HCT116 (cell line): ENCODE measurements at regions not wholly inside any gene's neighbourhood (a gene's known extent, or its start where the extent isn't known, plus 50 kb on each side); places are given as distances from the start of the nearest gene placed in this dataset.

Source experiments
- ATAC-seq: fragments of 200-7000 bp; cut with Tn5 transposase; 2 replicates; pipeline ENCODE4 v1.9.1; 2020; ENCODE audit warnings: mild to moderate bottlenecking, moderate library complexity
- BruUV-seq: library from RNA; stranded (reverse); fragments of 400-500 nt; replicated peaks from 2 replicates; lab custom pipeline; 2021; lab: Mats Ljungman, UMichigan
- CTCF ChIA-PET: fragments of 300-600 bp; sonication (Branson Sonifier 250); formaldehyde crosslinking; loops from one replicate; lab custom pipeline; 2021; ENCODE audit warnings: antibody characterized with exemption; lab: Charles Lee
- POLR2A ChIA-PET: fragments of 300-600, 350-600 bp; sonication (Branson Sonifier 250); formaldehyde crosslinking; loops from one replicate; lab custom pipeline; 2021; ENCODE audit warnings: antibody characterized with exemption; lab: Charles Lee
- RAD21 ChIA-PET, 2 experiments: fragments of 300-600 bp; sonication (Branson Sonifier 250); formaldehyde crosslinking; loops; one replicate each; lab custom pipeline; 2023; ENCODE audit warnings: low total read pairs in 2 of 2; ENCODE audit not compliant: uncharacterized antibody in 2 of 2, unreplicated experiment in 2 of 2, low non-redundant PET in 1 of 2; lab: Charles Lee
- DNase-seq: peaks from one replicate; pipeline ENCODE4 v3.0.0-alpha.2; 2010; ENCODE audit warnings: low read depth, low spot score
- H2AFZ ChIP-seq: fragments of 200-600 bp; shearing (Covaris generic), sonication (generic); 2 replicates; pipeline ENCODE4 v1.6.1; 2017; ENCODE audit warnings: low read depth, mixed run types, mixed read lengths, antibody characterized with exemption, low read length; ENCODE audit not compliant: poor library complexity, severe bottlenecking
- H3K27ac ChIP-seq: 2 replicates; pipeline ENCODE4 v1.5.1; 2012; ENCODE audit warnings: low read depth, low read length
- H3K27me3 ChIP-seq: fragments of 200-600 bp; sonication (generic); 2 replicates; pipeline ENCODE4 v1.6.1; 2016; ENCODE audit warnings: mixed run types, low read length, mixed read lengths; ENCODE audit not compliant: insufficient read depth
- H3K36me3 ChIP-seq, 2 experiments: fragments of 200-500 bp in 1 of 2; fragments of 200-600 bp in 1 of 2; sonication (Bioruptor generic) in 1 of 2; sonication (generic) in 1 of 2; 2 replicates each; pipeline versions ENCODE4 v1.5.1 to v1.6.1; 2014 to 2016; ENCODE audit warnings: low read length in 2 of 2, inconsistent platforms in 1 of 2, mixed read lengths in 1 of 2, mixed run types in 1 of 2; ENCODE audit not compliant: insufficient read depth in 2 of 2, control insufficient read depth in 1 of 2
- H3K4me1 ChIP-seq, 2 experiments: fragments of 200-600 bp in 1 of 2; sonication (generic) in 1 of 2; 2 replicates each; pipeline versions ENCODE4 v1.5.1 to v1.6.1; 2012 to 2017; ENCODE audit warnings: low read length in 2 of 2, inconsistent platforms in 1 of 2, mild to moderate bottlenecking in 1 of 2, mixed read lengths in 1 of 2, mixed run types in 1 of 2, moderate library complexity in 1 of 2; ENCODE audit not compliant: insufficient read depth in 2 of 2, control insufficient read depth in 1 of 2
- H3K4me2 ChIP-seq: fragments of 200-600 bp; sonication (generic); 2 replicates; pipeline ENCODE4 v1.6.1; 2017; ENCODE audit warnings: mixed run types, low read length, mixed read lengths
- H3K4me3 ChIP-seq, 2 experiments: fragments of 200-600 bp in 1 of 2; sonication (generic) in 1 of 2; replicated peaks in 1 of 2; 2 replicates each; pipeline ENCODE4 v1.5.1; 2011 to 2016; ENCODE audit warnings: low read length in 2 of 2, control low read depth in 1 of 2, low read depth in 1 of 2, mild to moderate bottlenecking in 1 of 2, mixed read lengths in 1 of 2, mixed run types in 1 of 2
- H3K79me2 ChIP-seq: fragments of 200-600 bp; sonication (generic); 2 replicates; pipeline ENCODE4 v1.6.1; 2017; ENCODE audit warnings: mild to moderate bottlenecking, mixed run types, low read length, moderate library complexity, mixed read lengths; ENCODE audit not compliant: insufficient read depth
- H3K9ac ChIP-seq: fragments of 200-600 bp; sonication (generic); 2 replicates; pipeline ENCODE4 v1.6.1; 2016; ENCODE audit warnings: low read length, mixed read lengths
- H3K9me2 ChIP-seq: fragments of 200-600 bp; sonication (generic), shearing (Covaris generic); 2 replicates; pipeline ENCODE4 v1.6.1; 2017; ENCODE audit warnings: mixed run types, mild to moderate bottlenecking, moderate library complexity; ENCODE audit not compliant: insufficient read depth
- H3K9me3 ChIP-seq, 2 experiments: fragments of 200-500 bp in 1 of 2; fragments of 200-600 bp in 1 of 2; sonication (Bioruptor generic) in 1 of 2; sonication (generic) in 1 of 2; 2 replicates each; pipeline ENCODE4 v1.6.1; 2014 to 2017; ENCODE audit warnings: low read length in 2 of 2, mixed read lengths in 2 of 2, inconsistent platforms in 1 of 2, low read depth in 1 of 2, mild to moderate bottlenecking in 1 of 2, mixed run types in 1 of 2, moderate library complexity in 1 of 2; ENCODE audit not compliant: control insufficient read depth in 1 of 2, insufficient read depth in 1 of 2
- H4K20me1 ChIP-seq: fragments of 200-600 bp; sonication (generic), shearing (Covaris generic); 2 replicates; pipeline ENCODE4 v1.6.1; 2017; ENCODE audit warnings: mixed run types, mild to moderate bottlenecking, moderate library complexity; ENCODE audit not compliant: insufficient read depth
- CEBPB ChIP-seq: IDR thresholded peaks from 2 replicates; pipeline ENCODE4 v1.6.1; 2012; ENCODE audit warnings: low read depth
- ELF1 ChIP-seq: IDR thresholded peaks from 2 replicates; pipeline ENCODE4 v1.6.1; 2012; ENCODE audit warnings: low read depth, borderline replicate concordance
- FOSL1 ChIP-seq: IDR thresholded peaks from 2 replicates; pipeline ENCODE4 v1.6.1; 2012; ENCODE audit warnings: low read depth
- JUND ChIP-seq: IDR thresholded peaks from 2 replicates; pipeline ENCODE4 v1.6.1; 2012
- POLR2A ChIP-seq: IDR thresholded peaks from 2 replicates; pipeline ENCODE4 v1.7.0; 2011; ENCODE audit warnings: borderline replicate concordance; ENCODE audit not compliant: insufficient read depth, insufficient read length; ENCODE audit errors: extremely low read depth
- RAD21 ChIP-seq: IDR thresholded peaks from 2 replicates; pipeline ENCODE4 v1.6.1; 2012; ENCODE audit warnings: low read depth, mild to moderate bottlenecking
- SIN3A ChIP-seq: IDR thresholded peaks from 2 replicates; pipeline ENCODE4 v1.6.1; 2012; ENCODE audit warnings: low read depth
- SP1 ChIP-seq: IDR thresholded peaks from 2 replicates; pipeline ENCODE4 v1.6.1; 2012; ENCODE audit warnings: low read depth
- SRF ChIP-seq: IDR thresholded peaks from 2 replicates; pipeline ENCODE4 v1.6.1; 2012; ENCODE audit warnings: low read depth
- ZFX ChIP-seq: fragments of 450-650 bp; IDR thresholded peaks from 2 replicates; pipeline ENCODE4 v1.6.1; 2017
- ZNF274 ChIP-seq: fragments of 200-500 bp; sonication (Bioruptor generic); IDR thresholded peaks from 2 replicates; pipeline ENCODE4 v1.6.1; 2014; ENCODE audit warnings: mild to moderate bottlenecking, low read depth, low read length, inconsistent platforms
- intact Hi-C: fragments of 100-400 bp; cut with micrococcal nuclease; formaldehyde crosslinking; loops from 2 replicates; pipeline ENCODE4 v1.10.0; 2022
- TF ChIP-seq, protein P1 (sequence below): IDR thresholded peaks from 2 replicates; pipeline ENCODE4 v1.6.1; 2012
- TF ChIP-seq, protein P2 (sequence below): IDR thresholded peaks from 2 replicates; pipeline ENCODE4 v1.6.1; 2012; ENCODE audit warnings: low read depth
- TF ChIP-seq, protein P3 (sequence below): IDR thresholded peaks from 2 replicates; pipeline ENCODE4 v1.6.1; 2012

DNA sequence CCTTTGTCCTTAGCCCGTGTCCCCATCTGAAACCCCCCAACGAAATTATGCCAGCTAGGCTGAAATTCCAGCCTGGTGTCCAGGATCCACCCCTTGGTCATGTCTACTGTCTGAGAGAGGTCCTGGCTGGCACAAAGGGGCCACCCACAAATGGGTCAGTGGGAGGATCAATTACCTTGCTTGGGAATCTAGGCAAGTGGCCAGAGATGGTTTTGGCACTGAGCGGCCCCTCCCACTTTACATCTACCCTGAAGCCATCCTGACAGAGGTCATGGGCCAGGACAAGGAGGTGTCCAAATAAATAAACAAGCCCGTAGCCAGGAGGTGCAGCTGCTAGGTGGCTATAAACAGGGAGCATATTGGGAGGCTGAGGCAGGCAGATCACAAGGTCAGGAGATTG lies 311.5 kb downstream of the MN1 start:
- CTCF ChIA-PET, result no interaction called here
- H3K36me3 ChIP-seq, result no peaks in the 10 kb centered on the region
- TF ChIP-seq ZFX (no peak), POLR2A (no peak), SP1 (no peak), ZNF274 (no peak), CEBPB (no peak)
- TF ChIP-seq, protein P1, sequence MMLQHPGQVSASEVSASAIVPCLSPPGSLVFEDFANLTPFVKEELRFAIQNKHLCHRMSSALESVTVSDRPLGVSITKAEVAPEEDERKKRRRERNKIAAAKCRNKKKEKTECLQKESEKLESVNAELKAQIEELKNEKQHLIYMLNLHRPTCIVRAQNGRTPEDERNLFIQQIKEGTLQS, result no peak
- TF ChIP-seq, all 23 proteins: peak for 0
- H4K20me1 ChIP-seq, result no peaks in the 10 kb centered on the region
- H3K4me1 ChIP-seq, result no peaks in the 10 kb centered on the region
- H3K9me2 ChIP-seq, result no peaks in the 10 kb centered on the region
- no peaks in the 10 kb centered on the region for H3K27me3 ChIP-seq
- H3K27ac ChIP-seq, result no peak overlapping the region
- no peak overlapping the region for H3K4me3 ChIP-seq
- ChIA-PET POLR2A (no interaction called here), RAD21 (no interaction called here)
- H3K9me3 ChIP-seq, result no peaks in the 10 kb centered on the region
- no peak overlapping the region for H3K9ac ChIP-seq
- DNase-seq (no peak), ATAC-seq (no peak)
- intact Hi-C loops, result no loop called here
- H3K4me2 ChIP-seq, result no peak overlapping the region
- H3K79me2 ChIP-seq, result no peaks in the 10 kb centered on the region
- H2AFZ ChIP-seq, result no peak overlapping the region
- BruUV-seq, result no TSS peak

GRCh38 chr22:27491888-27492287 lies 309.7 kb downstream of the MN1 start:
- no peak overlapping the region for H3K4me3 ChIP-seq
- H3K4me2 ChIP-seq, result no peak overlapping the region
- no peaks in the 10 kb centered on the region for H4K20me1 ChIP-seq
- H3K9ac ChIP-seq, result no peak overlapping the region
- intact Hi-C loops, result no loop called here
- no TSS peak for BruUV-seq
- no peak for DNase-seq
- ChIA-PET RAD21 (no interaction called here), POLR2A (no interaction called here), CTCF (no interaction called here)
- H3K36me3 ChIP-seq, result no peaks in the 10 kb centered on the region
- no peaks in the 10 kb centered on the region for H3K79me2 ChIP-seq
- no peak overlapping the region for H2AFZ ChIP-seq
- H3K9me3 ChIP-seq, result no peaks in the 10 kb centered on the region
- H3K27me3 ChIP-seq, result no peaks in the 10 kb centered on the region
- no peak for ATAC-seq
- TF ChIP-seq, protein P2, sequence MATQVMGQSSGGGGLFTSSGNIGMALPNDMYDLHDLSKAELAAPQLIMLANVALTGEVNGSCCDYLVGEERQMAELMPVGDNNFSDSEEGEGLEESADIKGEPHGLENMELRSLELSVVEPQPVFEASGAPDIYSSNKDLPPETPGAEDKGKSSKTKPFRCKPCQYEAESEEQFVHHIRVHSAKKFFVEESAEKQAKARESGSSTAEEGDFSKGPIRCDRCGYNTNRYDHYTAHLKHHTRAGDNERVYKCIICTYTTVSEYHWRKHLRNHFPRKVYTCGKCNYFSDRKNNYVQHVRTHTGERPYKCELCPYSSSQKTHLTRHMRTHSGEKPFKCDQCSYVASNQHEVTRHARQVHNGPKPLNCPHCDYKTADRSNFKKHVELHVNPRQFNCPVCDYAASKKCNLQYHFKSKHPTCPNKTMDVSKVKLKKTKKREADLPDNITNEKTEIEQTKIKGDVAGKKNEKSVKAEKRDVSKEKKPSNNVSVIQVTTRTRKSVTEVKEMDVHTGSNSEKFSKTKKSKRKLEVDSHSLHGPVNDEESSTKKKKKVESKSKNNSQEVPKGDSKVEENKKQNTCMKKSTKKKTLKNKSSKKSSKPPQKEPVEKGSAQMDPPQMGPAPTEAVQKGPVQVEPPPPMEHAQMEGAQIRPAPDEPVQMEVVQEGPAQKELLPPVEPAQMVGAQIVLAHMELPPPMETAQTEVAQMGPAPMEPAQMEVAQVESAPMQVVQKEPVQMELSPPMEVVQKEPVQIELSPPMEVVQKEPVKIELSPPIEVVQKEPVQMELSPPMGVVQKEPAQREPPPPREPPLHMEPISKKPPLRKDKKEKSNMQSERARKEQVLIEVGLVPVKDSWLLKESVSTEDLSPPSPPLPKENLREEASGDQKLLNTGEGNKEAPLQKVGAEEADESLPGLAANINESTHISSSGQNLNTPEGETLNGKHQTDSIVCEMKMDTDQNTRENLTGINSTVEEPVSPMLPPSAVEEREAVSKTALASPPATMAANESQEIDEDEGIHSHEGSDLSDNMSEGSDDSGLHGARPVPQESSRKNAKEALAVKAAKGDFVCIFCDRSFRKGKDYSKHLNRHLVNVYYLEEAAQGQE, result no peak
- TF ChIP-seq ZNF274 (no peak), CEBPB (no peak), JUND (no peak), RAD21 (no peak), ELF1 (no peak), SRF (no peak), SIN3A (no peak), FOSL1 (no peak)
- TF ChIP-seq, protein P3, sequence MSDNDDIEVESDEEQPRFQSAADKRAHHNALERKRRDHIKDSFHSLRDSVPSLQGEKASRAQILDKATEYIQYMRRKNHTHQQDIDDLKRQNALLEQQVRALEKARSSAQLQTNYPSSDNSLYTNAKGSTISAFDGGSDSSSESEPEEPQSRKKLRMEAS, result no peak
- TF ChIP-seq, protein P1, result no peak
- TF ChIP-seq, all 23 proteins: peak for 0
- Histone ChIP-seq H3K9me2 (no peaks in the 10 kb centered on the region), H3K4me1 (no peaks in the 10 kb centered on the region), H3K27ac (no peak overlapping the region)
